ENCODE measurements at regions not wholly inside any gene's neighbourhood (a gene's known extent, or its start where the extent isn't known, plus 50 kb on each side); places are given as distances from the start of the nearest gene placed in this dataset.

- H3K27me3 ChIP-seq = no peaks in the 10 kb centered on the region
- no peak for DNase-seq
- TF ChIP-seq CTCF (IDR thresholded peaks at IDR 0.05) = no peak
- TF ChIP-seq POLR2A (IDR thresholded peaks at IDR 0.05) = no peak
- TF ChIP-seq EP300 (IDR thresholded peaks at IDR 0.05) = no peak
- H3K4me1 ChIP-seq (ENCODE audit: insufficient read depth) = no peaks in the 10 kb centered on the region
- H3K4me3 ChIP-seq = no peak overlapping the region
- H3K9me3 ChIP-seq = no peaks in the 10 kb centered on the region
- no peaks in the 10 kb centered on the region for H3K36me3 ChIP-seq
- WGBS, 3 donors = 89 to 93% (median 91%) methylated on average over 3 of the region's 3 CpGs
- no peak overlapping the region for H3K27ac ChIP-seq
- intact Hi-C loops (cut with DNase I) = no loop called here
Measured at GRCh38 chr3:177589041-177589650, 391.9 kb upstream of the TBL1XR1 start.

GRCh38 chr3:177589911-177590381, 392.7 kb upstream of the TBL1XR1 start:
- no peaks in the 10 kb centered on the region for H3K4me1 ChIP-seq (ENCODE audit: insufficient read depth)
- DNase-seq = no peak

GRCh38 chr3:177590826-177591225, 393.5 kb upstream of the TBL1XR1 start:
- 25 to 61% (median 38%) methylated on average over 1 of the region's 1 CpG for WGBS, 3 donors
- Histone ChIP-seq H3K4me1 (ENCODE audit: insufficient read depth) (no peaks in the 10 kb centered on the region), H3K9me3 (no peaks in the 10 kb centered on the region), H3K36me3 (no peaks in the 10 kb centered on the region), H3K27ac (no peak overlapping the region), H3K4me3 (no peak overlapping the region), H3K27me3 (no peaks in the 10 kb centered on the region)
- TF ChIP-seq EP300 (IDR thresholded peaks at IDR 0.05) (no peak), POLR2A (IDR thresholded peaks at IDR 0.05) (no peak)
- intact Hi-C loops (cut with DNase I) = no loop called here
- DNase-seq = no peak

More at GRCh38 chr3:177589911-177590381, 392.7 kb upstream of the TBL1XR1 start:
- no peaks in the 10 kb centered on the region for H3K36me3 ChIP-seq
- H3K9me3 ChIP-seq = no peaks in the 10 kb centered on the region
- H3K27me3 ChIP-seq = no peaks in the 10 kb centered on the region
- intact Hi-C loops (cut with DNase I) = no loop called here
- no peak for TF ChIP-seq CTCF (IDR thresholded peaks at IDR 0.05)
- no peak for TF ChIP-seq POLR2A (IDR thresholded peaks at IDR 0.05)
- TF ChIP-seq EP300 (IDR thresholded peaks at IDR 0.05) = no peak
- WGBS, 3 donors = 69 to 76% (median 72%) methylated on average over 4 of the region's 4 CpGs
- no peak overlapping the region for H3K27ac ChIP-seq
- H3K4me3 ChIP-seq = no peak overlapping the region

- intact Hi-C loops (cut with DNase I) = no loop called here
- Histone ChIP-seq H3K4me3 (no peak overlapping the region), H3K9me3 (no peaks in the 10 kb centered on the region), H3K27ac (no peak overlapping the region), H3K27me3 (no peaks in the 10 kb centered on the region), H3K4me1 (ENCODE audit: insufficient read depth) (no peaks in the 10 kb centered on the region), H3K36me3 (no peaks in the 10 kb centered on the region)
- TF ChIP-seq POLR2A (IDR thresholded peaks at IDR 0.05) = no peak
- TF ChIP-seq EP300 (IDR thresholded peaks at IDR 0.05) = no peak
- TF ChIP-seq CTCF (IDR thresholded peaks at IDR 0.05) = no peak
- no peak for DNase-seq
- 75 to 98% (median 76%) methylated on average over 4 of the region's 4 CpGs for WGBS, 3 donors
Measured at GRCh38 chr3:177591379-177591778, 394.1 kb upstream of the TBL1XR1 start.

GRCh38 chr3:177594096-177594495, 396.8 kb upstream of the TBL1XR1 start:
- H3K27ac ChIP-seq = no peak overlapping the region

More at GRCh38 chr3:177594096-177594495, 396.8 kb upstream of the TBL1XR1 start:
- Histone ChIP-seq H3K4me3 (no peak overlapping the region), H3K4me1 (ENCODE audit: insufficient read depth) (peaks cover 13% of the 10 kb centered on the region), H3K27me3 (no peaks in the 10 kb centered on the region), H3K36me3 (no peaks in the 10 kb centered on the region), H3K9me3 (no peaks in the 10 kb centered on the region)
- intact Hi-C loops (cut with DNase I) = no loop called here
- TF ChIP-seq CTCF (IDR thresholded peaks at IDR 0.05) = no peak
- 91 to 96% (median 94%) methylated on average over 6 of the region's 6 CpGs for WGBS, 3 donors
- DNase-seq = no peak

All from ovary (tissue), 7 donors.